B cell (primary cell): ENCODE measurements at regions not wholly inside any gene's neighbourhood (a gene's known extent, or its start where the extent isn't known, plus 50 kb on each side); places are given as distances from the start of the nearest gene placed in this dataset.

ENCODE experiments used
- CTCF ChIP-seq: fragments of 200-600 bp; IDR thresholded peaks from one replicate; pipeline ENCODE4 v1.8.0; 2022; ENCODE audit warnings: antibody characterized with exemption, mild to moderate bottlenecking
- EZH2 ChIP-seq: IDR thresholded peaks from 2 replicates; pipeline ENCODE4 v1.6.1; 2012; ENCODE audit warnings: borderline replicate concordance, low read depth, mild to moderate bottlenecking, moderate library complexity, low read length; ENCODE audit not compliant: insufficient read depth, poor library complexity, severe bottlenecking

GRCh38 chr3:30455840-30456239 is 150.6 kb upstream of the TGFBR2 start:
- TF ChIP-seq CTCF (no peak), EZH2 (no peak)
